NOMO-1 treated with DMSO at 0.1 percent for 48 hours (cell line): ENCODE measurements at regions not wholly inside any gene's neighbourhood (a gene's known extent, or its start where the extent isn't known, plus 50 kb on each side); places are given as distances from the start of the nearest gene placed in this dataset.

ENCODE experiments used
- DNase-seq: peaks from one replicate; lab custom pipeline; 2025; ENCODE audit not compliant: unreplicated experiment; lab: John Stamatoyannopoulos, UW

DNA sequence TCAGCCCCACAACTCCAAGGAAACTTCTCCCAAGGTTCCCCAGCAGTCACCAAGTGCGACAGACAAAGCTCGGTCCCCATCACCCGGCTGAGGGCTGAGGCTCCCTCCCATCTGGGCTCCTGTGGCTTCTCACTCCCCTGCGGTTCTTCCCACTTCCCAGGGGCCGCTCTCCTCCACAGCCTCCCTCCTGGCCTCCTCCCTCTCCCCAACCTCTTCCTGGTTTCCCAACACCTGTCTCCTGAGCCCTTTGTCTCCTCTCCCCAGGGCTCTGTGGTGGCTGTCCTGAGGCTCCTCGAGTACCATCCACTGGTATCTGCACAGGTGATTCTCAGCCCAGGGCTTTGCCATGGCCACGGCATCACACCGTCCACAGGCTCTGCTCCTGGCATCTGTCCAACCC, 113.2 kb upstream of the NSMCE3 start:
- DNase-seq = no peak

DNA sequence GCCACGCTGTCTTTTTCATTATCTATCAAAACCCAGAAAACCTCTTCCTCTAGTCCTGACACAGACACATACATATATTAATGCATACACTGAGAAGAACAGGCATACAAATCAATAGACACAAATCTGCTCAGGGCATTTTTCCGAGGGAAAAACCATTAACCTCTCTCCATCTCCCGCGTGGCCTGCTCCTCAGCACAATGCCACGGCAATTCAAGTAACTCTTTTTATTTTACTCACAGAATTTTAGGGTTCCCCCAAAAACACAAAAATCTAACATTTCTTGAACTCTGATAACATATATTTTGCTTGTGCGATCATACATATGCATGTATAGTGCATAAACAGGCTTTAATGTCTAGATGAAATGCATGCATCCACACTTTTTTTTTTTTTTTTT, 110.8 kb upstream of the NSMCE3 start:
- DNase-seq = no peak

DNA sequence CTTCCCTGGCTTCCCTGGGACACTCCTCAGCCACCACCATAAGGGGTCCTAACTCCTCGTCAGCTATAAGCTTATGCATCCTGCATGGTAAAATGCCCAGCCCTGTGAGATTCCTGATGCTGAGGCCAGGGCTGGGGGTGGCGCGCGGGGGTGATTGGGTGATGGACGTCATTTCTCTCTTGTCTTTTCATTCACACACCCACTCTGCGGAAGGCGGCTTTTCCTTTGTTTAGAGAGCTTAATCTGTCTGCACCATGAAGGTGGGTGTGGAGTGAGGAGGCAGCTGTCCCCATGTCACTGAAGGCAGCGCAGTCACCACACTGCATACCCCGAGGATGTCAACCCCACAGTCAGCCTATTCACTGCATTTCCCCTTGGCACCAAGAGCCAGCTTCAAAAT, 110.0 kb upstream of the NSMCE3 start:
- DNase-seq = no peak

DNA sequence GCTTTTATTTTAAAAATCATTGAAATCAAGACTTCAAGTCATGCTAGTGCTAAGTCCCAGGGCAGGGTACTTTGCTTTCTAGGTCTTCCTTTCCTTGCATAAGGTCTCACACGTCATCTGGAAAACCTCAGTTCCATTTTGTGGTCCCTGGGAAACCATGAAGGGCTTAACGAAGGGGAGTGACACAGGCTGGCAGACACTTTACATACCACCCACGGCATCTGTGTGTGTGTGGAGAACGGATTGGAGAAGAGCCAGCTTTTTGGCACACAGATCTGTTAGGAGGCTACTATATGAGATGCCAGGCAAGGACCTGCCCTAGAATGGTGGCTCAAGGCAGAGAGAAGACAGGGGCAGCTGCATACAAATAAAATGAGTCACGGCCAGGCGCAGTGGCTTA, 107.5 kb upstream of the NSMCE3 start:
- DNase-seq = no peak

DNA sequence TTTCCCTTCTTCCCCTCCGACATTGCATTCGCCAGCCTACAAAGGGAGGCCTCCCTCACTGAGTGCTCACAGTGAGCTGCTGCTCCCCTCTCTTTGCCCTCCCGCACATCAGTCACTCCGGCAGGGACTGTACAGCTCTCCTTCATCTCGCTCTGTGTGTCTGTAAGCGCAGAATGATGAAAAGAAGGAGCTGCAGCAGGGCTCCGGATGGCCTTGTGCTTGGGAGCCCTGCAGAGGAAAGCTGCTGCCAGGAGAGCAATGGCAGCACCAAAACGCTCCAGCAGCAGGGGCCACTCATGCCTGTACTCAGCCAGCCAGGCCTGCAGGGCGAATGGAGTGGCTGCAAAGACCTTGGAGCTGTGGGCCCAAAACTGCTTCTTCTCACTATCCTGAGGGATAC, 107.0 kb upstream of the NSMCE3 start:
- DNase-seq = no peak

DNA sequence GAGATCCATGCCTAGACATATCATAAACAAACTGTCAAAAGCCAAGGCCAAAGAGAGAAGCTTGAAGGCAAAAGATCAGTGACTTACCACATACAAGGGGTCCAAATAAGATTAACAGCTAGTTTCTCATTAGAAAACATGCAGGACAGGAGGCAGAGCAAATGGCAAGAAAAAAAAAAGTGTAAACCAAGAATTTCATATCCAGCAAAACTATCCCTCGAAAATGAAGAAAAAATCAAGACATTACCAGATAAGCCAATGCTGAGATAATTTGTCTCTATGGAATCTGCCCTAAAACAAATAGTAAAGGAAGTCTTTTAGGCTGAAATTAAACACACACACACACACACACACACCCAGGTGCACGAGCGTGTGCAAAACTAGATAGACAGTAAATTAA, 99.6 kb upstream of the NSMCE3 start:
- DNase-seq = no peak

DNA sequence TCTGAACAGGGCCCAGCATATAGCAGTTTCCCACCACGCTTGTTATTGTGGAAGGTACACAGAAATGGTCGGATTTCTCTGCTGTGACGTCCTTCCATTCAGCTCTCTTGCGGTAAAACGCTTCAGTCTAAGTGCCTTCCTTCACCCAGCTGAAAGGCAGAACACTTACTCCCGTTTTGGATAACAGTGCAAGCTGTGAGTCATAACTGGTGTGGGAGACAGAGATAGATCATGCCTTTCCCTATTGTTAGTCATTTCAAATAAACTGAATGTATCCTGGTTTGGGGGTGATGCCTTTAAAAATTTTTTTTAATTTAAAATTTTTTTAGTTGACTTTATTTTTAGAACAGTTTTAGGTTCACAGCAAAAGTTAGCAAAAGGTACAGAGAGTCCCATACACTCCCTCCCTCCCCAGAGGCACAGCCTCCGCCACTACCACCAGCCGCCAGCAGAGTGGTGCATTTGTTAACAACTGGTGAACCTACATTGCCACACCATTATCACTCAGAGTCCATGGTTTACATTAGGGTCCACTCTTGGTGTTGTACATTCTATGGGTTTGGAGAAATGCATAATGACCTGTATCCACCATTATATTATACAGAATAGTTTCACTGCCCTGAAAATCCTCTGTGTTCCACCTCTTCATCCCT, 94.9 kb upstream of the NSMCE3 start:
- no peak for DNase-seq

DNA sequence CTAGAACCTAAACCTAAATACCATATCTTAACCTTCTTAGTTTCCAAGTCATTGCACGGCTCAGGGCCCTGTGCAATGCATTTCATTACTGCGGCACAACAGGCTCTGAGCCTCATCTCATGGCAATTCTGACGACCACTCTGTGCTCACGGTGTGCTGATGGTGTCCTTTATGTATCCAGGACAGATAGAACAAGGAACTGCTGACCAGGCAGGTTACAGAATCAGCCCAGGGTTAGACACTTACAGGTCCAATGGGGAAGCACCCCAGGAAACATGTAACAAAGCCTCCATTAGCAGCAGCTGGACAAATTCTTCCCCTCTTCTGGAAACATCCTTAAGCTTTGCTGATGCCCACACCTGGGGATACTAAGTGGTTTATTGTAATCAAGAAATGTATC, 91.9 kb upstream of the NSMCE3 start:
- no peak for DNase-seq

DNA sequence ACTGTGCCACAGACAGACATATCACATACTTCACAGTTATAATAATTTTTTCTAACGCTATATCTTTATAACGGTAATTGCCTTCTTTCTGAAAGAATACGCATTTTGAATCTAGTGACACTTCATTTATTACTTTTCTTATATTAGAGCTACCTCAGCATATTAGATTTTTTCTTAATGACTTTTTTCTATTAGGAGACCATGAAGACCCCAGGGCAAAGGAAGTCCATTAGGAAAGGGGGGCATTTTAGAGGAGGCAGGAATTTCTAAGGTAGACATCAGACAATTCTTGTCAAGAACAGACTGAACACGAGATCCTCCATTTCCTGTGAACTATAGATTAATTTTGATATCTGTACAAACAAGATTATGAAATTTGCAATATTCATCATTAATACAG, 90.5 kb upstream of the NSMCE3 start:
- no peak for DNase-seq

DNA sequence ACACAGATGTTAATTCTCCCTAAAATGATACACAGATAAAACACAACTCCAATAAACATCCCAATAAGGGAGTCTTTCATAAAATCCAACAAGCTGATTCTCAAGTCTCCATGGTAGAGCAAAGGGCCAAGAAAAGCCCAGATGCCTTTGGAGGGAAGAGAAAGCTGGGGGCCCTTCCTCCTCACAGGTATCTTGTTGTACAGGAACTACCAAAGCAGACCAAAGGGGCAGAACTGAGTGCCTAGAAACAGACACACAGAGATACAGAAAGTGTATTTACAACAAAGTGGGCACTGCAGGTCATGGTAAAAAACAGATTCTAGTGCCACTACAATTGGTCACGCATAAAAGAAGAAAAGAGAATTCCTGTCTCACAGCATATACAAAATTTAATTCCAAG, 87.2 kb upstream of the NSMCE3 start:
- no peak for DNase-seq

DNA sequence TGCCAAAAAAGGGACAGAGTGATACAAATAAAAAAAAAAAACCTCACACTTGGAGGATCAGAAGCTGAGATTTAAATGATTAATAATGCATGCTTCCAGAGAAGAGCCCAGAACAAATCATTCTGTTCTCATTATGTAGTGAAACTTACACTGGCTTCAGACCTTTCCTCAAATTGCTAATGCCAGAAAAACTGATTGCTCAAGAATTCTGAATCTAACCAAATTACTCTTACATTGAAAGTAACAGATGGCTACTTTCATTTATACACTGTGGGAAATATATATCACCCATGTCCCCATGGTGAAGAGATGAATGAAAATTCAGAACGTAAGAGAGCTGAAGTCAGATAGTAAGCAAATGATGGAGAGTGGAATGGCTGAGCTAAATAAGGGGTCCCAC, 85.9 kb upstream of the NSMCE3 start:
- DNase-seq = no peak

DNA sequence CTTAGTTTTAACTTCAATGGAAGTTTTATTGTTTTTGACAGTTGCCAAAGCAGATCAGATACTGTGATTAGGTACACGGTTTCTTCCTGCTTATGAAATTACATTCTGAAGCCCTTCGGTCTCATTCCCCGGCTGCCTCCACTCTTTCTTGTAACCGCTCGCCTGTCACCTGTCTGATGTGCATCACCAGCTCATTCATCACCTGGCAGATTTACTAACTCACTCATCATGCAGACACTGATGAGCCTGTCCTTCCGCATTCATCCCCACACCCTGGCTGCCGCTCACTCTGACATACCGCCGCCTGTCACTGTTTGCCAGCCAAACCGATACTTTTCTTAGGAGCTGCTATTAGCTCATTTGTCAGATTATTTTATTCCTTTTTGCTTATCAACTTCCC, 82.8 kb upstream of the NSMCE3 start:
- DNase-seq = no peak

DNA sequence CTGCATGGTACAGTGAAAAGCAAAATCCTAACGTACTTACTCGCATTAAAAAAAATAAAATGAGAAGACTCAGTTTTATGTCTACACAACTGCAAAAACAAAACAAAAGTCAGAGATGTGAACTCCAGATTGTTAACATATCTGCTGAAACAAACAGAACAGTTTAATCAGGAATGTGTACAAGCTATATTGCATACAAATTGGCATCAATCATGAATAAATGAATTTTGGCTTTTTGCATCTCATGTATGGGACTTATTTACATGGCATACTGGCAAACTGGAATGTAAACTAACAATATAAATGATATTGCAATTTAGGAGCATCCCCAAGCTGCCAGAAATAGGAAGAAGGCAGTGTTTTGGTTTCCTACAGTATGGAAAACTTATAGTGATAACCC, 79.6 kb upstream of the NSMCE3 start:
- no peak for DNase-seq

DNA sequence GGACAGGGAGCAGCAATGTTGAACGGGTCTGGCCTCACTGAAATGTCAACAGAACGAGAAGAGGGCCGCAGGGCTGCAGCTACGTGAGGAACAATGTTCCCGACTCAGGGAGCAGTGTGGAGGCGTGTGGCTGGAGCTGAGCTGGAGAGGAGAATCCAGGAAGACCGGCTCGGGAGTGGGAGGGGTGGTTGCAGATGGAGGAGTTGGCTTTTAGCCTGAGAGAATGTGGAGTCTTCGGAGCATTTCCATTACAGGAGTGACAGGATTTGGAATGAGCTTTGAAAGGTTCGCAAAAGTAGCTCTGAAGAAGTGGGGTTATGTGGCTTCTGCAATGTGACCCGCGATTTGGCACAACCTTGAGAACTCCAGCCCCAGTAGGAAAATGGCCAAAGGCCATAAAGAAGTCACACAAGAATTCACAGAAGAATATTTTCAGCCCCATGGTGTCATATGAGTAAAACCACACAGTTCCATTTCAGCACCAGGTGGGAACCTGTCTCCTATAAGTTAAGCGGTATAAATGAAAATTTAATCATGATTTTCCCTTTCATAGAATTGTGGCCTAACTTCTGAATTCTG, 78.8 kb upstream of the NSMCE3 start:
- DNase-seq = no peak

DNA sequence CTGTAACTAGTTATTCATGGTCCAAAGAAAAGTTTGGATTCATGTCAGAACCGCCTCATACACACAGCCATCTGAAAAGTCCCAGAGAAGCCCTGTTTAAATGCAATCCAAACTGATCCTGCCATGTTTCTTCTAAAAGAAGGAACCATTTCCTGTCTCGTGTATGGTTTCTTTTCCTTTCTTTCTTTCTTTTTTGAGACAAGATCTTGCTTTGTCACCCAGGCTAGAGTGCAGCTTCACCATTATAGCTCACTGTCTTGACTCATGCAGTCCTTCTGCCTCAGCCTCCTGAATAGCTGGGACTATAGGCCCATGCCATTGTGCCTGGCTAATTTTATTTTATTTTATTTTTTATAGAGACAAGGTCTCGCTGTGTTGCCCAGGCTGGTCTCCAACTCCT, 77.4 kb upstream of the NSMCE3 start:
- DNase-seq = no peak

DNA sequence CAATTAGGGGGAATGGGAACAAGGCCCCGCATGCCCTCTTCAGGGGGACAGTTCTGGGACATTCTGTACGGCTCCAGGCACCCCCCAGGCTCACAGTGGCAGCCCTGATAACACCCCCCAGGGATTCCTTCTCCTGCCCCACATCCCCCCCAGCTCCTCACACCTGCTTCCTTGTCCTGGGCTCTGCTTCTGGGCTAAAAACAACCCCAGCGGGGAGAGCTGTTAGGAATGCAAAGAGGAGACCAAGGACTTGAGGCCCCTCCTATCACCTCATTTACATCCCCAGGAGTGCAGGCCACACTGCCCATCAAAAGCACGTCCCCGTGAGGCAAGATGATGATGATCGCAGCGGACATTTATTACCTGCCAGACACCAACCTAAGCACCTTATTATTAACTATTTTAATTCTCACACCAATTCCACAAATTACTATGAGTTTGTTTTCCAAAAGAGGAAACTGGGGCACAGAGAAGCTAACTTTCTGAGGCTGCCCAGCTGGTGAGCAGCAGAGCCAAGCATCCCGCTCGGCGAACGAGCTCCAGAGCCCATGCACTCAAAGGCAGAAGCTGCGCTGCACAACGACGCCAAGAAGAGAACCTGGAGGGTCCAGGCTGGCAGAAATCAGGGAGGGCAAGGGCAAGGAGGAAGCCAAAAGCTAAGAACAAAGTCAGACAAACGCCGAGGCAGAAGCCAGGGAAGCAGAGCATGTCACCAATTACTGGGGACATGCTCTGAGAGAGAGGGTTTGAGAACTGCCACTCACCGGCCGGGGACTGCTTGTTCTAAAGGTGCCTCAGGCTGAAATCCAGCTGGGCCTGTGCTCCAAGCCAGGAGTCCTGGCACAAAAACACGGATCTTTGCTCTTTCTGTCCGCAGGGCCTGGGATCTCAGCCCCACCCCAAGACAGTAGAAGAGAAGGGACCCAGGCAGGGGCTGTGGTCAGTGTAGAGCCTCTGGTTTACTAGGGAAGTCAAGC, 76.2 kb upstream of the NSMCE3 start:
- DNase-seq = no peak

DNA sequence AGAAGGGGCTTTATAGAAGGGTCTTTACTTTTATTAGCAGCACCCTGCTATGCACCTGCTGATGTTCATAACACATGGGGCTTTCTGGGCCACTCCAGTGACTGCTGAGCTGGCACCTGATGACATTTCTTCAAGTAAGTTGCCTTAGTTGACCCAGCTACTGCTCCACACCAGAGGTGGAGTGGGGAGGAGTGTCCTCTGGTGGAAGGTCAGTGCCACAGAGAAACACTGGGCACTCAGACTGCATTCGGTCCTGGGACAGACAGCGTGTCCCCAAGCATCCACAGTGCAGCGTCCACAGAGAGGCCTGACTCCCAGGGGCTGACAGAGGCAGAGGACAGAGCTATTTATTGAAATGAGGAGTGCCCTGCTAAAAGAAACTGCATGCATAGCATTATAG, 74.9 kb upstream of the NSMCE3 start:
- no peak for DNase-seq

DNA sequence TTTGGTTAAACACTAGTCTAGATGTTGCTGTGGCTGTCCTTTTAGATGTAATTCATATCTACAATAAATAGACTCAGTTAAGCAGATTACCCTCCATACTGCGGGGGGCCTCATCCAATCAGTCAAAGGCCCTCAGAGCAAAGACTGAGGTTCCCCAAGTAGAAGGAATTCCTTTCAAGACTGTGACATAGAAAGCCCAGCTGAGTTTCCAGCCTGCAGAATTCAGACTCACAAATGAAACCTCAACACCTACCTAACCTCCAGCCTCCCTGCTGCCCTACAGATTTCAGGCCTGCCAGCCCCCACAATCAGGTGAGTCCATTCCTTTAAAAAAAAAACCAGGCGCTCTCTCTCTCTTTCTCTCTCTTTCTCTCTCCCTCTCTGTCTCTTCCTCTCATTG, 73.6 kb upstream of the NSMCE3 start:
- no peak for DNase-seq

DNA sequence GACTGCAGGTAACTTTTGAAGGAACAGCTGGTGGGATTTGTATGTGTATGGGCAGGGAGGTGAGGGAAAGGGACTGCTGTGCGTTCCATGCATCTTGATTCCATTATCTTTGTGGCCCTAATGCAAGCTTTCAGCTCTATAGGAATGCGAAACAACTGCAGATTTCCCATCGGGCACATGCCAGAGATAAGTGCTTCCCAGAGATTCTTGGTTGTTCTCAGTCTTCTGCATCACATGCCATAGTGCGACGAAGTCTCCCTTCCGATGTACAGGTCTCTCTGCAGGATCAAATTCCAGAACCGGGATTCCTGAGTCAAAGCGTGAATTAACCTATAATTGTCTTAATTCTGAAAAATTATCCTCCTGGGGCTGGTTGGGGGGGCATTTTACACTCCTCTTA, 72.6 kb upstream of the NSMCE3 start:
- DNase-seq = no peak

DNA sequence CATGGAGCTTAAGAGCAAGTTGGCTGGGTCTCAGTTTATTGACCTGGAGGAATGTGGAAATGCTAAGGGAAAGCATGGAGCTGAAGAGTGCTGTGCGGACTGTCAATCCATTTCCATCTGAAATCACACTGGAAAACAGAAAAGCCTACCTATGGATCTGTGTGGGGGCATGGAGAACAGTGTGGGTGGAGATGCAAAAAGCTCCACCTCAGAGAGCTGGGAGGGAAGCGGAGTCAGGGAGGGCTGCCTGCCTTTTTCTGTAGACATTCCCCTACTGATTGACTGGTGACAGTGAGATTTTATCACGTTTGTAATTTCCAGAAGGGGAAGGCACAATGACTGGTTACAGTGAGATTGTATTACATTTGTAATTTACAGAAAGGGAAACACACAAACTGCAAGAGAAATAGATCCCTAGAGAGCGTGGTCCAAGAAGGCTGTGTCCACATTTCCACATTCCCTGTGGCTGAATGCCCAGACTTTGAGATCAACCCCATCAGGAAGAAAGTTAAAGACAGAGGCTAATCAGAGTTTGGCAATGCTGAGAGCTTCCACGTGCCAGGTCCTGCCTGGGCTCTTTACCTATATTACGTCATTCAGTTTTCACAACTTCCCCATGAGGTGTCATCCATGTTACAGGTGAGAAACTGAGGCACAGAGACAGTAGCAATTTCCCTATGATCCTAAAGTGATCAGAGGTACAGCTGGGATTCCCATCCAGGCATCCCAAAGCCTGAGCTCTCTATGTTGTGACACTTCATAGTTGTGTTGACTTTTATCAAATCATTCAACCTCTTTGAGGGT, 67.7 kb upstream of the NSMCE3 start:
- no peak for DNase-seq

DNA sequence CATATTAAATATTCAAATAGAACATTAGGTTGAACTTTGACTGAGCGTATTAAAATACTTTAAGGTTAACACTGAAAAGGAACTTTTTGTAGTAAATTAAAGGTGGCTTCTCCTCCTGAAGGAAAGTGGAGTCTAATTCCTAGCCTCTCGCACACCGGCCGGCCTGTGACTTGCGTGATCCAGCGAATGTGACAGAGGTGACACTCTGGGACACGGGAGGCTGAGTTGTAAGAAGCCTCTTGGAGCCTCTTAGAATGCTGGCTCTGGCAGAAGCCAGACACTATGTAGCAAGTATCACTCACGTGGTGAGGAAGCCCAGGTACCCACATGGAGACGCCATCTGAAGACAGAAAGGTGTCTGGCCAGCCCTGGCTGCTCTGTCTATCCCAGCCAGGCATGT, 64.9 kb upstream of the NSMCE3 start:
- no peak for DNase-seq
